H9 (cell line): ENCODE measurements at regions not wholly inside any gene's neighbourhood (a gene's known extent, or its start where the extent isn't known, plus 50 kb on each side); places are given as distances from the start of the nearest gene placed in this dataset.

ENCODE experiments used
- DNase-seq: peaks from one replicate; pipeline ENCODE4 v3.0.0-alpha.2; 2017
- H2AFZ ChIP-seq: one replicate; pipeline ENCODE4 v1.6.1; 2013; ENCODE audit warnings: mild to moderate bottlenecking, low read length, control low read depth, moderate library complexity
- H2AK5ac ChIP-seq: 2 replicates; pipeline ENCODE4 v1.6.1; 2013; ENCODE audit warnings: low read length, control low read depth, mixed read lengths; ENCODE audit not compliant: insufficient read length
- H2BK120ac ChIP-seq: one replicate; pipeline ENCODE4 v1.6.1; 2013; ENCODE audit warnings: low read depth, mild to moderate bottlenecking, low read length, control low read depth, inconsistent platforms; ENCODE audit not compliant: poor library complexity, severe bottlenecking
- H2BK12ac ChIP-seq: 2 replicates; pipeline ENCODE4 v1.6.1; 2013; ENCODE audit warnings: low read length, control low read depth, mixed read lengths, low read depth; ENCODE audit not compliant: insufficient read length
- H2BK15ac ChIP-seq: 2 replicates; pipeline ENCODE4 v1.6.1; 2013; ENCODE audit warnings: low read depth, low read length, control low read depth
- H2BK20ac ChIP-seq: one replicate; pipeline ENCODE4 v1.6.1; 2013; ENCODE audit warnings: low read depth, mild to moderate bottlenecking, low read length, control low read depth, inconsistent platforms; ENCODE audit not compliant: poor library complexity, severe bottlenecking
- H2BK5ac ChIP-seq: 2 replicates; pipeline ENCODE4 v1.6.1; 2013; ENCODE audit warnings: low read length, control low read depth, mixed read lengths; ENCODE audit not compliant: insufficient read length
- H3K14ac ChIP-seq: 2 replicates; pipeline ENCODE4 v1.6.1; 2013; ENCODE audit warnings: low read length, control low read depth; ENCODE audit not compliant: insufficient read depth
- H3K18ac ChIP-seq: 2 replicates; pipeline ENCODE4 v1.6.1; 2013; ENCODE audit warnings: low read depth, mild to moderate bottlenecking, mixed read lengths, low read length, control low read depth; ENCODE audit not compliant: insufficient read length
- H3K23ac ChIP-seq: 2 replicates; pipeline ENCODE4 v1.6.1; 2013; ENCODE audit warnings: low read length, control low read depth, mixed read lengths, low read depth; ENCODE audit not compliant: insufficient read length
- H3K23me2 ChIP-seq: 2 replicates; pipeline ENCODE4 v1.6.1; 2013; ENCODE audit warnings: low read depth, mild to moderate bottlenecking, mixed read lengths, low read length, control low read depth; ENCODE audit not compliant: insufficient read length, poor library complexity, severe bottlenecking
- H3K27ac ChIP-seq: 2 replicates; pipeline ENCODE4 v1.5.1; 2013; ENCODE audit warnings: low read length, control low read depth, mixed read lengths, low read depth; ENCODE audit not compliant: insufficient read length
- H3K27me3 ChIP-seq: 2 replicates; pipeline ENCODE4 v1.6.1; 2013; ENCODE audit warnings: low read length, control low read depth, inconsistent platforms; ENCODE audit not compliant: insufficient read depth
- H3K4ac ChIP-seq: 2 replicates; pipeline ENCODE4 v1.6.1; 2013; ENCODE audit warnings: low read depth, mild to moderate bottlenecking, control low read depth, inconsistent platforms, low read length, moderate library complexity
- H3K4me1 ChIP-seq: 2 replicates; pipeline ENCODE4 v1.6.1; 2013; ENCODE audit warnings: low read length, control low read depth, inconsistent platforms; ENCODE audit not compliant: insufficient read depth
- H3K4me2 ChIP-seq: 2 replicates; pipeline ENCODE4 v1.6.1; 2013; ENCODE audit warnings: low read length, control low read depth, mixed read lengths; ENCODE audit not compliant: insufficient read length, insufficient read depth
- H3K56ac ChIP-seq: 2 replicates; pipeline ENCODE4 v1.6.1; 2013; ENCODE audit warnings: low read depth, mild to moderate bottlenecking, mixed read lengths, low read length, control low read depth; ENCODE audit not compliant: insufficient read length
- H3K79me1 ChIP-seq: 2 replicates; pipeline ENCODE4 v1.6.1; 2013; ENCODE audit warnings: low read depth, mild to moderate bottlenecking, moderate library complexity, low read length, control low read depth, inconsistent platforms; ENCODE audit not compliant: insufficient read depth, poor library complexity, severe bottlenecking
- H3K79me2 ChIP-seq: 2 replicates; pipeline ENCODE4 v1.6.1; 2013; ENCODE audit warnings: low read length, control low read depth, inconsistent platforms; ENCODE audit not compliant: insufficient read depth
- H3K9ac ChIP-seq: 2 replicates; pipeline ENCODE4 v1.6.1; 2013; ENCODE audit warnings: low read length, control low read depth, mixed read lengths; ENCODE audit not compliant: insufficient read length; ENCODE audit errors: extremely low read depth
- H3K9me3 ChIP-seq: one replicate; pipeline ENCODE4 v1.6.1; 2013; ENCODE audit warnings: low read depth, low read length, inconsistent platforms; ENCODE audit not compliant: control insufficient read depth
- H3T11ph ChIP-seq: one replicate; pipeline ENCODE4 v1.6.1; 2013; ENCODE audit warnings: mild to moderate bottlenecking, low read length, control low read depth, inconsistent platforms
- H4K20me1 ChIP-seq: one replicate; pipeline ENCODE4 v1.6.1; 2013; ENCODE audit not compliant: control insufficient read depth, insufficient read length, insufficient read depth
- H4K5ac ChIP-seq: 2 replicates; pipeline ENCODE4 v1.6.1; 2013; ENCODE audit warnings: low read depth, mild to moderate bottlenecking, mixed read lengths, low read length, control low read depth; ENCODE audit not compliant: insufficient read length
- H4K8ac ChIP-seq: replicated peaks from 2 replicates; pipeline ENCODE4 v1.6.1; 2013; ENCODE audit warnings: low read length, control low read depth, mixed read lengths, low read depth; ENCODE audit not compliant: insufficient read length
- H4K91ac ChIP-seq: 2 replicates; pipeline ENCODE4 v1.6.1; 2013; ENCODE audit warnings: low read depth, mild to moderate bottlenecking, moderate library complexity, mixed read lengths, low read length, control low read depth; ENCODE audit not compliant: insufficient read length
- H3K27ac Mint-ChIP-seq, 3 experiments: 2 replicates in 2 of 3; 3 replicates in 1 of 3; pipeline ENCODE4 v1.8.0; 2020 to 2021; ENCODE audit warnings: mixed read lengths in 3 of 3, mild to moderate bottlenecking in 1 of 3, moderate library complexity in 1 of 3
- H3K27me3 Mint-ChIP-seq: 2 replicates; pipeline ENCODE4 v1.8.0; 2021; ENCODE audit warnings: low read depth, mild to moderate bottlenecking, moderate library complexity, mixed read lengths
- H3K36me3 Mint-ChIP-seq, 3 experiments: 2 replicates in 2 of 3; 3 replicates in 1 of 3; pipeline ENCODE4 v1.8.0; 2020 to 2021; ENCODE audit warnings: low read depth in 3 of 3, mixed read lengths in 3 of 3; ENCODE audit not compliant: insufficient read depth in 1 of 3
- H3K4me1 Mint-ChIP-seq, 2 experiments: 2 replicates each; pipeline ENCODE4 v1.8.0; 2020; ENCODE audit warnings: mixed read lengths in 2 of 2
- H3K4me3 Mint-ChIP-seq, 2 experiments: 2 replicates in 1 of 2; 3 replicates in 1 of 2; pipeline ENCODE4 v1.8.0; 2020 to 2021; ENCODE audit warnings: mild to moderate bottlenecking in 2 of 2, mixed read lengths in 2 of 2, moderate library complexity in 1 of 2
- H3K9me3 Mint-ChIP-seq, 2 experiments: 2 replicates in 1 of 2; 3 replicates in 1 of 2; pipeline ENCODE4 v1.8.0; 2020; ENCODE audit warnings: mild to moderate bottlenecking in 2 of 2, mixed read lengths in 2 of 2, moderate library complexity in 1 of 2
- WGBS: extraction: QIAGEN DNeasy Blood & Tissue Kit; methylation state at CpG from one replicate; pipeline ENCODE4 v1.1.7; 2013; ENCODE audit warnings: missing lambda C conversion rate, low lambda C conversion rate, mixed read lengths; ENCODE audit not compliant: insufficient read length; ENCODE audit errors: extremely low coverage; 5-methylcytosine and 5-hydroxymethylcytosine counted together
- TF ChIP-seq, protein P1 (sequence below): fragments of 200-600 bp; sonication (generic); conservative IDR thresholded peaks from 3 replicates; pipeline ENCODE4 v1.8.0; 2021; ENCODE audit warnings: antibody characterized with exemption, mild to moderate bottlenecking

- TF ChIP-seq, protein P1, sequence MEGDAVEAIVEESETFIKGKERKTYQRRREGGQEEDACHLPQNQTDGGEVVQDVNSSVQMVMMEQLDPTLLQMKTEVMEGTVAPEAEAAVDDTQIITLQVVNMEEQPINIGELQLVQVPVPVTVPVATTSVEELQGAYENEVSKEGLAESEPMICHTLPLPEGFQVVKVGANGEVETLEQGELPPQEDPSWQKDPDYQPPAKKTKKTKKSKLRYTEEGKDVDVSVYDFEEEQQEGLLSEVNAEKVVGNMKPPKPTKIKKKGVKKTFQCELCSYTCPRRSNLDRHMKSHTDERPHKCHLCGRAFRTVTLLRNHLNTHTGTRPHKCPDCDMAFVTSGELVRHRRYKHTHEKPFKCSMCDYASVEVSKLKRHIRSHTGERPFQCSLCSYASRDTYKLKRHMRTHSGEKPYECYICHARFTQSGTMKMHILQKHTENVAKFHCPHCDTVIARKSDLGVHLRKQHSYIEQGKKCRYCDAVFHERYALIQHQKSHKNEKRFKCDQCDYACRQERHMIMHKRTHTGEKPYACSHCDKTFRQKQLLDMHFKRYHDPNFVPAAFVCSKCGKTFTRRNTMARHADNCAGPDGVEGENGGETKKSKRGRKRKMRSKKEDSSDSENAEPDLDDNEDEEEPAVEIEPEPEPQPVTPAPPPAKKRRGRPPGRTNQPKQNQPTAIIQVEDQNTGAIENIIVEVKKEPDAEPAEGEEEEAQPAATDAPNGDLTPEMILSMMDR = no peak
- H3K9me3 Mint-ChIP-seq = no peaks in the 10 kb centered on the region; a peak in 1 of 5 replicates
- H3K79me2 ChIP-seq = no peaks in the 10 kb centered on the region
- no peaks in the 10 kb centered on the region for H3K27me3 ChIP-seq
- no peak overlapping the region for H2BK12ac ChIP-seq
- no peak overlapping the region for H3K18ac ChIP-seq
- no peaks in the 10 kb centered on the region for H4K20me1 ChIP-seq
- no peak overlapping the region for H3K4me2 ChIP-seq
- no peak overlapping the region for H3K56ac ChIP-seq
- H2BK20ac ChIP-seq = no peak overlapping the region
- no peak overlapping the region for H2BK120ac ChIP-seq
- no peak overlapping the region for H3K14ac ChIP-seq
- H4K8ac ChIP-seq = no peak overlapping the region
- no peaks in the 10 kb centered on the region for H3K27me3 Mint-ChIP-seq
- H3K27ac ChIP-seq = no peak overlapping the region
- DNase-seq = no peak
- no peak overlapping the region for H3K23ac ChIP-seq
- H3K4me1 Mint-ChIP-seq = peaks cover 64 to 69% of the 10 kb centered on the region in 2 experiments
- peaks cover 2% of the 10 kb centered on the region for H3K79me1 ChIP-seq
- H2AK5ac ChIP-seq = no peak overlapping the region
- peak overlapping the region; percentile 25 to 94 (median 40); a peak in 5 of 7 replicates for H3K27ac Mint-ChIP-seq
- H3K23me2 ChIP-seq = no peaks in the 10 kb centered on the region
- H3K4ac ChIP-seq = no peak overlapping the region
- no CpG with 5 or more reads among the region's 2 CpGs for WGBS
- H3T11ph ChIP-seq = no peak overlapping the region
- H2AFZ ChIP-seq = no peak overlapping the region
- no peak overlapping the region for H4K5ac ChIP-seq
- no peak overlapping the region for H2BK15ac ChIP-seq
- no peak overlapping the region for H3K4me3 Mint-ChIP-seq
- no peak overlapping the region for H2BK5ac ChIP-seq
- no peak overlapping the region for H3K9ac ChIP-seq
- H3K4me1 ChIP-seq = peaks cover 5% of the 10 kb centered on the region; the same call in 1 of the 2 replicates
- H3K9me3 ChIP-seq = no peaks in the 10 kb centered on the region
- H3K36me3 Mint-ChIP-seq = peaks cover 0 to 5% (median 2%) of the 10 kb centered on the region in 3 experiments; a peak in 3 of 7 replicates
- no peak overlapping the region for H4K91ac ChIP-seq
These were observed 500.2 kb downstream of the XIRP2 start for GRCh38 chr2:167388497-167388896.
